GM12874 (cell line): ENCODE measurements at regions not wholly inside any gene's neighbourhood (a gene's known extent, or its start where the extent isn't known, plus 50 kb on each side); places are given as distances from the start of the nearest gene placed in this dataset.

ENCODE experiments used
- CTCF ChIP-seq: IDR thresholded peaks from 2 replicates; pipeline ENCODE4 v1.5.1; 2011; ENCODE audit warnings: low read depth, mild to moderate bottlenecking, control low read depth, low read length, moderate library complexity; ENCODE audit not compliant: insufficient read depth

- TF ChIP-seq CTCF = no peak
Observed at GRCh38 chr11:109043315-109043714, 378.4 kb downstream of the DDX10 start.

- TF ChIP-seq CTCF = no peak
Observed at GRCh38 chr11:109046284-109046992, 375.6 kb upstream of the C11orf87 start.

GRCh38 chr11:109048098-109048497, 373.9 kb upstream of the C11orf87 start:
- TF ChIP-seq CTCF = no peak

GRCh38 chr11:109051200-109051599, 370.8 kb upstream of the C11orf87 start:
- no peak for TF ChIP-seq CTCF

- TF ChIP-seq CTCF = no peak
Observed at GRCh38 chr11:109059402-109059801, 362.6 kb upstream of the C11orf87 start.

GRCh38 chr11:109061394-109061793, 360.6 kb upstream of the C11orf87 start:
- no peak for TF ChIP-seq CTCF

- no peak for TF ChIP-seq CTCF
Observed at GRCh38 chr11:109062445-109062844, 359.5 kb upstream of the C11orf87 start.
